NCI-H1436 (cell line): ENCODE measurements at regions not wholly inside any gene's neighbourhood (a gene's known extent, or its start where the extent isn't known, plus 50 kb on each side); places are given as distances from the start of the nearest gene placed in this dataset.

ENCODE experiments used
- DNase-seq: peaks from one replicate; lab custom pipeline; 2025; lab: John Stamatoyannopoulos, UW

DNA sequence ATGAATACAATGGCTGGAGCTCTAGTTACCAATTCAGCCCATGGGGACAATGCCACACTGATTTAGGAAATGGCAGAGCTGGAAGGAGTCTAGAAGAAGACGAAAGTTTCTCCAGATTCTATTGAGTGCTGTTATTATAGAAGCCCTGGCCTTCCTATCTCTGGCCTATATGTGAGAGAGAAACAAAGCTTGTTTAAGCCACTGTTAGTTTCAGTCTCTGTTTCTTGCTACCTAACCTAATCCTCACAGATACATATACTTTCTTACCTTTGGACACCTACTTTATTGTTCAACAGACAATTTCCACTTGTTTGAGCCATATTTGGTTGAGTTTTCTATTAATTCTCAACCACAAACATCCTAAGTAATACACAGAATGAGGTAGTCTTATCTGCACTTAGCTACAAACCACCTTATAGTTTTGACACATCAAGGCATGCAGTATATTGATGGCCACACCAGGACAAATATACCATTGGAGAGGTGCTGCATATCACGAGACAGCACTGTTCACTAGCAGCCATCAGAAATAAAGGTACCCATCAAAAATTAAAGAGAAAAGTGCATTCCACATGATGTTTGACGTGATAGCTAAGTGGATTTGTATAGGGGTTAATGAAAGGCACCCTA, 190.2 kb downstream of the SMIM20 start:
- DNase-seq, result no peak

GRCh38 chr4:26105337-26105736, 191.3 kb downstream of the SMIM20 start:
- DNase-seq, result no peak

GRCh38 chr4:26105815-26106699, 192.0 kb downstream of the SMIM20 start:
- DNase-seq, result no peak

DNA sequence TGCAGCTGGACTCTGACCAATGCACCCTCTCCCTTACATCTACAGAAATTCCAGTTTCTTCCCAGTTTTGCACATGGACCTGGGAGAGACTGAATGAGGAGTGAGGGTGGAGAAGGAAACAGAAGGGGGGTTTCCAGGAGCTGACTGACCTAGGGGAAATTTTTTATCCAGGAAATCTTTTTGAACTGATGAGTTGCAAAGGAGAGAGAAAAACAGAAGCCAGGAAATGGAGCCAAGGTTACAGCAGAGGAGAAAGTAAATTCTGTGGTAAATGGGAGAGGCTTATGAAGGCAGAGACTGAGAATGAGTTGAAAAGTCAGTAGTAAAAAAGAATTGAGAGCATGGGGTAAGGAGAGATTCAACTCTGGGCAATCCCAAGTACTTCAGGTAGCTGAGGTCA, 192.8 kb downstream of the SMIM20 start:
- no peak for DNase-seq

DNA sequence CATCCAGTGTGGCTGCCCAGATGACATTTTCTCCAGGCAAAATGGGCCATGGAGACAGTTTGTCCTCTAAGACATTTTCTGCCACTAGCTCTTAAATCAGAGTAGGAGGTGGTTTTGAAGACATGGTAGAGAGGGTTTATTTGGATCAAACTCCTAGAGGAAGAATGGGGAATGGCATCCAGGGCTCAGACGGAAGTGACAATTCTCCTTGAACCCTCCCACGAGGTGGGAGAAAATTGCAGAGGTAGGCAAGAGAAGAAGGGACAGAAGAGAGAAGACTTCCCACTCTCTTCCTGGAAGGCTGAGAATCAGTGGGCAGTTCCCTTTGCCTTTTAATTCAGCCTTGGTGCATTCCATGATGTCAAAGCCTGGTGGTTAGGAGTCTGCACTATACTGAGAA, 194.0 kb downstream of the SMIM20 start:
- no peak for DNase-seq

DNA sequence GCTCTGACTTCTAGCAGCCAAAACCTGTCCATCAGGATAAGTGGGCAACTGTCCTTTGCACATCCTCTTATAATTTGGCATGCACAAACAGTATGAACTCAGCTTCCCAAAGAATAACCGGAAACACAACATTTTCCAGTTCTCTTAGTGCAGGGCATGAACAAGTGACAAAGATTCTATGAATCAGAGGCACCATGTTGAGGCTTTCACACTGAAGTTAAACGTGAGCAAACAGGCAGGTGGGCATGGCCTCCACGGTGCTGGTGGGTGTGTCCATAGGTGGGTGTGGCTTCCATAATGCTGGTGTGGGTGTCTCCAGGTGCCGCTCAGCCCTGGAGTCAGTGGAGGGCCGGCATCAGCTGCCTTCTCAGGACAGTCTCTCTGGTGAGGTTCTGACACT, 196.5 kb downstream of the SMIM20 start:
- DNase-seq, result no peak

GRCh38 chr4:26113339-26113940, 199.4 kb downstream of the SMIM20 start:
- DNase-seq, result no peak

- no peak for DNase-seq
Observed at GRCh38 chr4:26116057-26116456, 202.0 kb downstream of the SMIM20 start.

- no peak for DNase-seq
Observed at GRCh38 chr4:26120098-26120825, 200.6 kb upstream of the RBPJ start.

GRCh38 chr4:26122690-26123089, 198.1 kb upstream of the RBPJ start:
- no peak for DNase-seq

GRCh38 chr4:26124753-26125321, 196.0 kb upstream of the RBPJ start:
- DNase-seq, result no peak

DNA sequence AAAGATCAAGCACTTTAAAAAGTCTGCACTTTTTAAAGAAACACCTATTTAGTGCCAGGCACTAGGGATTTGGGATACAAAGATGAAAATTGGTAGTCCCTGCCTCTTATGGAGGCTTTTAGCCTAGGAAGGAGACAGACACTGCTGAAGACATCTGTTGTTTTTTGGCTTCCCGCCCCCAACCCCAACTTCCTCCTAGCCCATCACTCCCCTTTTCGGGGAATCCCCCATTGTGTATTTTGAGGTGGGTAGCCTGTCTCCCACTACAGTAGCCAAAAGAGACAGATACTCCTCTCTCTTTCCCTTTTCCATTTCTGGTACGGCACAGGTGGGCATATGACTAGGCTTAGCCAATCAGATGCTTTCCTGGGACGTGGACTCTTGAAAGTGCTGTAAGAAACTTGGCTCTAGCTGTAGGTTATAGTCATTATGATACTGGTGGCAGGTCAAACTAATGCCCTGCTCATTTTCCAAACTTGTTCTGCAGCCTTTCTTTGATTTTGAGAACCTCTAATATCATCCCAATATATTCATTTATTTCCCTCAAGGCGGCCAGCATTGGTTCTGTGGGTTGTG, 194.6 kb upstream of the RBPJ start:
- DNase-seq, result no peak

- DNase-seq, result no peak
Observed at GRCh38 chr4:26126994-26127393, 193.8 kb upstream of the RBPJ start.

GRCh38 chr4:26127851-26128337, 192.9 kb upstream of the RBPJ start:
- no peak for DNase-seq

DNA sequence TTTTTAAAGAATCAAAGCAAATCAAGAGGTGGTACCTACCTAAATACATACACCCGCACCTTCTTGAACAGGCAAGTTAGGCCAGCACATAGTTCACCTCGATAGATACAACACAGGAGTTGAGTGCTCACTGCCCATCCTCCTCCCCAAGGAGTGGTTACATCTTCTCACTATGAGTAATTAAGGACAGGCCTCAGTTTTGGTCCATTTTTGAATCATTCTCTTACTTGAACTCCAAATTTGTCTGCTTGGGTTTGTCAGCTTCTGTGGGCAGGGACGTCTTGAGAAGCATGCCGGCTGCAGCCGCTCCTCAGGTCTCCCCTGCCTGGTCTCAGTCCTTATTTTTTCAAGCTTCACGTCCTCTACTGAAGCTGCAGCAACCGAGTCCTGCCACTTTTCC, 190.6 kb upstream of the RBPJ start:
- no peak for DNase-seq

- DNase-seq, result no peak
Observed at GRCh38 chr4:26130841-26131432, 189.9 kb upstream of the RBPJ start.

- DNase-seq, result no peak
Observed at GRCh38 chr4:26131711-26132110, 189.1 kb upstream of the RBPJ start.

GRCh38 chr4:26132858-26133257, 188.0 kb upstream of the RBPJ start:
- no peak for DNase-seq

DNA sequence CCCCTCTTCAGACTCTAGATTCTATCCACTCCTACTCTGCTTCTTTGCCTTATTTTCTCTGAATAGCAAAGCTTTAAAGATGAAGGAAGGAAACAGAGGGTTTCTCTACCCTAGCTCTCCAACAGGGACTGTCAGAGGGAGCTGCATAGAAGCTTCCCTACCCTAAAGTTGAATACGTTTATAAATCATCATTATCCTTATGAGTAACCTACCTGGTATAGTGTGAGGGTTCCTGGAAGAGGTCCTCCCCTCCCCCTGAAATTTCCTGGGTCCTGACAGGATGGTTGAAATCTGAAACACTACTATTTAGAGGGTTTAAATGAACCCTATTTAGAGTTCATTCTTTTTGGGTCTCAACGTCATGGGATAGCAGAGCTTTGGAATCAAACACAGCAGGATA, 187.0 kb upstream of the RBPJ start:
- no peak for DNase-seq

- DNase-seq, result no peak
Observed at GRCh38 chr4:26135331-26135730, 185.5 kb upstream of the RBPJ start.

- DNase-seq, result no peak
Observed at GRCh38 chr4:26136615-26137014, 184.2 kb upstream of the RBPJ start.
